IPS-15b (cell line): ENCODE measurements at regions not wholly inside any gene's neighbourhood (a gene's known extent, or its start where the extent isn't known, plus 50 kb on each side); places are given as distances from the start of the nearest gene placed in this dataset.

ENCODE experiments used
- H3K27me3 ChIP-seq: one replicate; pipeline ENCODE4 v1.6.1; 2013; ENCODE audit warnings: low read length; ENCODE audit not compliant: control insufficient read depth, insufficient read depth
- H3K36me3 ChIP-seq: one replicate; pipeline ENCODE4 v1.6.1; 2013; ENCODE audit warnings: low read length; ENCODE audit not compliant: control insufficient read depth, insufficient read depth
- H3K4me1 ChIP-seq: one replicate; pipeline ENCODE4 v1.6.1; 2013; ENCODE audit warnings: mild to moderate bottlenecking, low read length; ENCODE audit not compliant: control insufficient read depth, insufficient read depth
- H3K4me3 ChIP-seq: one replicate; pipeline ENCODE4 v1.5.1; 2013; ENCODE audit warnings: low read depth, low read length
- H3K9ac ChIP-seq: one replicate; pipeline ENCODE4 v1.6.1; 2013; ENCODE audit warnings: low read depth, mild to moderate bottlenecking, low read length
- H3K9me3 ChIP-seq: one replicate; pipeline ENCODE4 v1.6.1; 2013; ENCODE audit warnings: mild to moderate bottlenecking, low read length; ENCODE audit not compliant: control insufficient read depth, insufficient read depth

DNA sequence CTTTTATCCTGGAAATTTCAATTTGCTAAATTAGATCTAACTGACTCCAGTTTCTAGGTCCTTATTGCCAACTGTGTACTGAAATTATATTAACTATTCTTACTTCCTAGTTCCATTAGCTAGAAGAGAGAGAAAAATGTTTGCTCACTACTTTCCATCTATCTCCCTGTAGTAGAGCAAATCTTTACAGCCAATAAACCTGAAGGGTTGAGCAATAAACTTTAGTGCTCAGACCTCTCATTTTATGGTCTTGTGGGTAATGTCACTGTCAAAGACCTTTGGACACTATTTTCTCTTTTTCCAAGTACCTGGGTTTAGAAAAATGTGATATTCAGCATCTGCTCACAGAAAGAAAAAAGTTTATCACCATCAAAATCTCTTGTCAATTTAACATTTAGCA lies 237.5 kb upstream of the GEMIN8 start:
- Histone ChIP-seq H3K36me3 (no peaks in the 10 kb centered on the region), H3K4me1 (no peaks in the 10 kb centered on the region), H3K4me3 (no peak overlapping the region), H3K27me3 (no peaks in the 10 kb centered on the region), H3K9ac (no peak overlapping the region), H3K9me3 (no peaks in the 10 kb centered on the region)

DNA sequence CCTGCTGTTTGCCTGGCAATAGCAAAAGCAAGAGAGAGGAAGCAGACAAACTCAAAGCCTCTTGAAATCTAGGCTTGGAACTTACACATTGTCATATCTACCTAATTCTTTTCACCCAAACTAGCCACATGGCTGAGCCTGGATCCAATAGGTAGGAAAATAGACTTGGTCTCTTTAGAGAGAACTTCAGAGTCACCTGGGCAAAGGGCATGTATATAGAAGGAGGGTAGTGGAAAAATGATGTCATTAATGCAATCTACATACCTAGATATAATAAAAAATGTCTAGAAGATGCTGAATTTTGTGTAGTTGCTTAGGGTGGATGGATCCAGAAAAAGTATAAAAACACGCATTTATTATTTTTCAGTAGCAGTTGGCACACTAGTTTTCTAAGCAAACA lies 237.0 kb upstream of the GEMIN8 start:
- Histone ChIP-seq H3K9ac (no peak overlapping the region), H3K9me3 (no peaks in the 10 kb centered on the region), H3K36me3 (no peaks in the 10 kb centered on the region), H3K4me3 (no peak overlapping the region), H3K27me3 (no peaks in the 10 kb centered on the region), H3K4me1 (no peaks in the 10 kb centered on the region)

DNA sequence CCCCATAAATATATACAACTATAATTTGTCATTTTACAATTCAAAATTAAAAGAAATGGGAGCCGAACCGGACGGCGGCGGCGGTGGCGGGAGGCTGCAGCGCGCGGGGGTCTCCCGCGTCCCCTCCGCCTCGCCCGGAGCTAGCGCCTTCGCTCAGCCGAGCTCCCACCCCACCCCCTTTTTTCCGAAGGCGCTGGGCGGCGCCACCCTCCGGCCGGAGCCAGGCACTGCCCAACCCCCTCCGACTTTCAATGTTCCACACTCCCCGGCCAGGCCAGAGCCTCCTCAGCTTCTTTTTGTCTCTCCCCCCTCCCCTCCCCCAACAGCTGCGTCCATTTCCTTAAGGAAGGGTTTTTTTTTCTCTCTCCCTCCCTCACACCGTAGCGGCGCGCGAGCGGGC lies 214.1 kb upstream of the GEMIN8 start:
- H3K9me3 ChIP-seq: no peaks in the 10 kb centered on the region
- peak overlapping the region; percentile 2 for H3K4me3 ChIP-seq
- no peak overlapping the region for H3K9ac ChIP-seq
- peaks cover 3% of the 10 kb centered on the region for H3K27me3 ChIP-seq
- H3K36me3 ChIP-seq: no peaks in the 10 kb centered on the region
- H3K4me1 ChIP-seq: no peaks in the 10 kb centered on the region

DNA sequence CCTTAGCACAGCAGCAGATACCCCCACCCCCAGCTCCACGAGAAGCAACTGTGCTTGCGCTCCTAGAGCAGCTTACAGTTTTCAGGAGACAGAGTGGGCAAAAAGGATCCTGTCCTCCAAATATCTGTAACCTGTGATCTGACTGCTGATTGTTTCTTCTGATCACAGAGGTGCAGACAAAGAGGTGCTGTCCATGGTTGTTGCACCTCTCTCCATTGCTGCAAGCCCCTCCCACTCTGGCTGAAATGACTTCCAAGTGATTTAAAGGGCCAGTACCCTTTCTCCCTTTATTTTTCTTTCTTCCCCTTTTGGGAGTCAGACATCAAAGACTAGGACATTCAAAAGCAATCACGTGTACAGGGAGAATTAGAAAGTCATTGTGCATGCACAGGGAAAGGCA lies 205.3 kb upstream of the GEMIN8 start:
- Histone ChIP-seq H3K9ac (no peak overlapping the region), H3K27me3 (no peaks in the 10 kb centered on the region), H3K9me3 (peaks cover 2% of the 10 kb centered on the region), H3K4me3 (no peak overlapping the region), H3K36me3 (no peaks in the 10 kb centered on the region), H3K4me1 (no peaks in the 10 kb centered on the region)

DNA sequence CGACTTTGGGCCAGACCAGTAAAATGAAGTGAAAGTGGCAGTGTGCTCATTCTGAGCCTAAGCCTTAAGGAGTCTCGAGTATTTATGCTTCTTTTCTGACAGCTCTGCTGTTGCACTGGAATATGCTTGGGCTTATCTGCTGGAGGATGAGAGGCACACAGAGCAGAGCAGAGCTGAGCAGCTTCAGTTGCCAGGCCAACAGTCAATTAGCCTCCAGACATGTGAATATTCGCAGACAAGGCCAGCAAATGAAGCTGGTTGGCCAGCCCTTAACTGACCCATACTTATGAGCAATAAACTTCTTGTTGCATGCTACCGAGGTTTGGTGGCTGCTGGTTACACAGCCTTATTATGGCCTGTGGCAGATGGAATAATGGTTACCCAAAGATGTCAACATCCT lies 203.0 kb upstream of the GEMIN8 start:
- Histone ChIP-seq H3K9ac (no peak overlapping the region), H3K36me3 (no peaks in the 10 kb centered on the region), H3K9me3 (peaks cover 2% of the 10 kb centered on the region), H3K4me3 (no peak overlapping the region), H3K4me1 (no peaks in the 10 kb centered on the region), H3K27me3 (no peaks in the 10 kb centered on the region)

DNA sequence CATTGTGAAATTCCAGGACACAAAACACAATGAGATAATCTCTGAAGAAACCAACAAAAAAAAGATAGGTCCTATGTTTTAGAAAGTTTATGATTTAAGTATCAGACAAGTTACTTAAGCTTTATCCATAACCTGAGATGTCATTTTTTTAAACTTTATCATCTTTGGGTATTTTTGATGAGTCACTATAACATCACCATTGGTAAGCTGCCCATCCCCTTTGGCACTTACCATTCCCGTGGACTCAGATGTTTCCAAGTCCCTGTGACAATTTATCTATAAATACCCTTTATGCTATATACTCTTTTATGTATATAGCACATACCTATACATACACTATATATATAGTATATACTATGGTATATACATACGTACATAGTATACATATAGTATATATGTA lies 198.9 kb upstream of the GEMIN8 start:
- Histone ChIP-seq H3K36me3 (no peaks in the 10 kb centered on the region), H3K4me1 (no peaks in the 10 kb centered on the region), H3K27me3 (no peaks in the 10 kb centered on the region), H3K4me3 (no peak overlapping the region), H3K9ac (no peak overlapping the region), H3K9me3 (no peaks in the 10 kb centered on the region)

DNA sequence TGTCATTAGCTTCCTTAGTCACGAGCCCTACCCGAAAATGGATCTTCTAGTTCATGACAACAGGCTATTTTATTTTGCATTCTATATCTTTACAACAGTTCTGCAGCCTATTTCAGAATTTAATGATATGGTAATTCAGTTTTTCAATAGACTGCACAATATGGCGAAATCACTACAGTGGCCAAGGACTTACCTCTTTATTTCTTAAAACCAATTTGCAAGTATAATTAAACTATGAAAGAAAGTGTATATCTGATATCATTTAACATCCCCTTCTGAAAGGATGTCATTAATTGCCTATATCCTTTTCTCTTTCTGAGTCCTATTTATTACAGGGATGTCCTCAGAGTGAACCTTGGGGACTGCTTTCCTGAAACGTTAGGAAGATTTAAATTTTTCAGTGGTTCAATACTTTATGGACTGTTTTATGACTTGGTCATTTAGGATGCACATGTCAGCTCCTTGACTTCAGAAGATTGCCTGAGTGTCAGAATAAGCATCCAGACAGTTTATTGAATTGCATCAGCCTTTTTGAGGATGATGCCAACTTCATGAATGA lies 190.8 kb upstream of the GEMIN8 start:
- Histone ChIP-seq H3K4me3 (no peak overlapping the region), H3K27me3 (no peaks in the 10 kb centered on the region), H3K9ac (no peak overlapping the region), H3K9me3 (no peaks in the 10 kb centered on the region), H3K4me1 (no peaks in the 10 kb centered on the region), H3K36me3 (no peaks in the 10 kb centered on the region)

DNA sequence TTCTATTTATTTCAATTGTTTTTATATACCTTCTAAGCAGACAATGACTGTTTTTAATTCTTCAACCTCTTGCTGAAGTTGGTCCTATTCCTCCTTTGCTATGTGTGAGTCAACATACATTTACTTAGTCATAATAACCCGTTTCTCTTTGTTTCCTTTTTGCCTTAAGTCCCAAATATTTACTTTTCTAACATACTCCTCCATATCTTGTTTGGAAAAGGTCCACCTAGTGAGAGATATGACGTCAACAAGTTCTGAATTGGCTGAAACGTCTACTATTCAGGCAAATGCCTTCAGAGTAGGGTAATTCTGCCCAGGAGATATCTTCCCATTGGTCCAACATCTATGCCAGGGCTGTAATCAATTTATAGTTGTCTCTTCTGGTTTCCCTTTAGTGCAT lies 179.3 kb upstream of the GEMIN8 start:
- no peaks in the 10 kb centered on the region for H3K4me1 ChIP-seq
- no peaks in the 10 kb centered on the region for H3K27me3 ChIP-seq
- no peak overlapping the region for H3K9ac ChIP-seq
- H3K36me3 ChIP-seq: no peaks in the 10 kb centered on the region
- no peak overlapping the region for H3K4me3 ChIP-seq
- H3K9me3 ChIP-seq: peaks cover 12% of the 10 kb centered on the region

DNA sequence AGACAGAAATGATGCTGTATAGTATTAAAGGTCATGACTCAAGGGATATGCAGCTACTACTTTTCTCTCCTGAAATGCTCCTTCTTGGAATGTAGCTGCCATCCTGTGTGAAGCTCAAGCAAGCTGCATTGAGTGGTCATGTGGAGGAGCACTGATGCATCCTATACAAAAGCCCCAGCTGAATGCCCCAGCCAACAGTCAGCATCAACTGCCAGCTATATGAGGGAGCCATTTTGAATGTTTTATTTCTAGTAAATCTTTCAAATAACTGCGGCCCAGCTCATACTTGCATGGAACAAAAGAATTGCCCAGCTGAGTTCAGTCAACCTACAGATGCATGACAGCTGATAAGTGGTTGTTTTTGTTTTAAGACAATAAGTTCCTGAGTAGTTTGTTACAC lies 165.0 kb upstream of the GEMIN8 start:
- H3K4me1 ChIP-seq: no peaks in the 10 kb centered on the region
- H3K9me3 ChIP-seq: no peaks in the 10 kb centered on the region
- H3K9ac ChIP-seq: no peak overlapping the region
- H3K4me3 ChIP-seq: no peak overlapping the region
- H3K27me3 ChIP-seq: no peaks in the 10 kb centered on the region
- H3K36me3 ChIP-seq: no peaks in the 10 kb centered on the region

- H3K4me1 ChIP-seq: no peaks in the 10 kb centered on the region
- no peak overlapping the region for H3K9ac ChIP-seq
- no peaks in the 10 kb centered on the region for H3K9me3 ChIP-seq
- H3K27me3 ChIP-seq: no peaks in the 10 kb centered on the region
- H3K4me3 ChIP-seq: no peak overlapping the region
- H3K36me3 ChIP-seq: no peaks in the 10 kb centered on the region
These were observed 163.9 kb upstream of the GEMIN8 start for GRCh38 chrX:14193547-14193946.

DNA sequence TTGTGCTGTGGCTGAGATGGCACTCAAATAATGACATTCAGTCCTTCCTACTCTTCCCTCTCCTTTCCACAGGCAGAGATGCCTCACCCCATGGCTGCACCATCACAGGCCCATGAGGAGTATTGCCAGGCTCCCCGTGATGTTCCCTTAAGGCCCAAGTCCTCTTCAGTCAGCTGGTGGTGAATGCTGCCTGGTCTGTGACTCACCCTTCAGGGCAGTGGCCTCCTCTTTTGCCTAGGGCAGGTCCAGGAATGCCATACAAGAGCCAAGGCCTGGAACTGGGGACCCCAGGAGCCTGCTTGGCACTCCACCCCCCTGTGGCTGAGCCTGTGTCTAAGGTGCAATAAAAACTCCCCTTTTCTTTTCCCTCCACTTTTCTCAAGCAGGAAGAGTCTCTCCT lies 144.2 kb upstream of the GEMIN8 start:
- Histone ChIP-seq H3K4me3 (no peak overlapping the region), H3K4me1 (no peaks in the 10 kb centered on the region), H3K9ac (no peak overlapping the region), H3K27me3 (no peaks in the 10 kb centered on the region), H3K36me3 (no peaks in the 10 kb centered on the region), H3K9me3 (no peaks in the 10 kb centered on the region)

DNA sequence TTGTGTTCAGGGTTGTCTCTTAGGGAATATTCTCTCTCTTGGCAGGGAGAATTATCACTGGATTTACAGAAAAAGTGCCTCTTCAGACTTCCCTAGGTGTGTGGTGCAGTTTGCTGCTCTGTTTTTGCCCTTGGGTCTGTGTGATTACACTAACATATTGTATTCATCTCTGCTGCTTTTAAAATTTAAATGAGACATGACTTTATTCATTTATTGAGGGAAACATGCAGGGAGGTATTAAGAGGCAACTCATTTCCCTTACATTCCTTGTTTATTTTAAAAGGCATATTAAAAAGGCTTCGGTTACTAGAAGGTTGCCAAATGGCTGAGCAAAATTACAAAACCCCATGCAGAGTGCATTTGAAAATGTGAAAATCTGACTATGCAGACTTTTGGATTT lies 135.1 kb upstream of the GEMIN8 start:
- Histone ChIP-seq H3K9ac (no peak overlapping the region), H3K9me3 (no peaks in the 10 kb centered on the region), H3K4me1 (no peaks in the 10 kb centered on the region), H3K27me3 (peaks cover 2% of the 10 kb centered on the region), H3K36me3 (no peaks in the 10 kb centered on the region), H3K4me3 (no peak overlapping the region)

DNA sequence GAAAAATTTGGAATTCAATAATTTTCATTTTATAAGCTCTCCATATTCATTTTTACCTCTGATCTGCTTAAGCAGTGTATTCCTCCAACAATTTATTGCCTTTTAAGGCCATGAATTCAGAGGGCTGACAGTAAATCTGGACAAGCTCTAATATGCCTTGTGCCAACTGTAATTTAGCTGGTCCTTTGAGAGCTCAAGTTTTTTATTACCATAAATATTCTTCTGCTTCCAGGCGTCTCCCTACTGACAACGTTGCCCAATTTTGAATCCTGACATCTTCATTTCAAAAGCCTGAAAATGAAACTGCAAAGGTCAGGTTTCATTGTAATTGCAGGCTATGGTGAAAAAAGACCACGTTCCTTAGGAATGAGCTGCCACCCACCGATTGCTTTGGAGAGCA lies 95.8 kb upstream of the GEMIN8 start:
- no peaks in the 10 kb centered on the region for H3K36me3 ChIP-seq
- H3K9ac ChIP-seq: no peak overlapping the region
- H3K9me3 ChIP-seq: no peaks in the 10 kb centered on the region
- no peaks in the 10 kb centered on the region for H3K4me1 ChIP-seq
- no peaks in the 10 kb centered on the region for H3K27me3 ChIP-seq
- H3K4me3 ChIP-seq: no peak overlapping the region
